ENCODE measurements at regions not wholly inside any gene's neighbourhood (a gene's known extent, or its start where the extent isn't known, plus 50 kb on each side); places are given as distances from the start of the nearest gene placed in this dataset.
A peak's percentile ranks its signal among the peaks of the same experiment; 100 is the strongest.

GRCh38 chr6:111985202-111985731 lies 68.6 kb upstream of the CCN6 start:
- peak; percentile 78 for DNase-seq (ENCODE audit: low read depth, low spot score)
- no peaks in the 10 kb centered on the region for H3K27me3 ChIP-seq (ENCODE audit: control insufficient read depth, insufficient read depth, low read length)
- no peaks in the 10 kb centered on the region for H3K36me3 ChIP-seq (ENCODE audit: control insufficient read depth, insufficient read depth, low read length)
- WGBS (ENCODE audit: insufficient coverage, insufficient read length): no CpG with 5 or more reads among the region's 4 CpGs
- H3K9me3 ChIP-seq (ENCODE audit: control insufficient read depth, insufficient read depth, low read length): no peaks in the 10 kb centered on the region
- H3K27ac ChIP-seq (ENCODE audit: low read length): no peak overlapping the region
- peaks cover 2% of the 10 kb centered on the region; the same call in 1 of the 2 replicates for H3K4me1 ChIP-seq (ENCODE audit: control insufficient read depth, insufficient read depth, low read length)
- H3K4me3 ChIP-seq (ENCODE audit: low read length): no peak overlapping the region

- Histone ChIP-seq H3K27me3 (ENCODE audit: control insufficient read depth, insufficient read depth, low read length) (no peaks in the 10 kb centered on the region), H3K4me1 (ENCODE audit: control insufficient read depth, insufficient read depth, low read length) (peaks cover 2% of the 10 kb centered on the region; the same call in 1 of the 2 replicates), H3K27ac (ENCODE audit: low read length) (no peak overlapping the region), H3K9me3 (ENCODE audit: control insufficient read depth, insufficient read depth, low read length) (no peaks in the 10 kb centered on the region), H3K36me3 (ENCODE audit: control insufficient read depth, insufficient read depth, low read length) (no peaks in the 10 kb centered on the region), H3K4me3 (ENCODE audit: low read length) (no peak overlapping the region)
- 100% methylated on average over 1 of the region's 3 CpGs for WGBS (ENCODE audit: insufficient coverage, insufficient read length)
- DNase-seq (ENCODE audit: low read depth, low spot score): no peak
These were observed 67.3 kb upstream of the CCN6 start for GRCh38 chr6:111986651-111987050.

- Histone ChIP-seq H3K27me3 (ENCODE audit: control insufficient read depth, insufficient read depth, low read length) (no peaks in the 10 kb centered on the region), H3K4me3 (ENCODE audit: low read length) (no peak overlapping the region), H3K36me3 (ENCODE audit: control insufficient read depth, insufficient read depth, low read length) (no peaks in the 10 kb centered on the region), H3K27ac (ENCODE audit: low read length) (no peak overlapping the region), H3K4me1 (ENCODE audit: control insufficient read depth, insufficient read depth, low read length) (peaks cover 2% of the 10 kb centered on the region; the same call in 1 of the 2 replicates), H3K9me3 (ENCODE audit: control insufficient read depth, insufficient read depth, low read length) (no peaks in the 10 kb centered on the region)
- WGBS (ENCODE audit: insufficient coverage, insufficient read length): no CpG with 5 or more reads among the region's 1 CpG
- DNase-seq (ENCODE audit: low read depth, low spot score): no peak
These were observed 66.6 kb upstream of the CCN6 start for GRCh38 chr6:111987295-111987694.

DNA sequence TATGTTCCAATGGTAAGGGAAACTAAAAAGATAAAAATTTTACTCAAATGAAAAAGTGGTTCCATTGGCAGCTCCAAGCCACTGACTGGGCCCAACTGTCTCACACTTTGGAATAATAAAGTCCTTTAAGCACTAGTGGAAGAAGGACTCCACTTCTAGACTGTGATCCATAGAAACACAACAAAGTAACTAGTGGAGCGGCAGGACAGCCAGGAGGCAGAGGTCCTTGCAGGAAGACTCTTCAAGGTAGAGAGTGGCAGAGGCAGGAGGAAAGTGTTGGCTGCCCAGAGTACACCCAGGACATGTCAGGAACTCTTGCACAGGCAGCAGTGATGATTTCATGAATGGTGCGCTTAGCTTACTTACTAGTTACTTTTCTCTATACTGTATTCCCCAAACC lies 65.0 kb upstream of the CCN6 start:
- no peak for DNase-seq (ENCODE audit: low read depth, low spot score)
- Histone ChIP-seq H3K4me1 (ENCODE audit: control insufficient read depth, insufficient read depth, low read length) (peaks cover 2% of the 10 kb centered on the region; the same call in 1 of the 2 replicates), H3K27me3 (ENCODE audit: control insufficient read depth, insufficient read depth, low read length) (no peaks in the 10 kb centered on the region), H3K9me3 (ENCODE audit: control insufficient read depth, insufficient read depth, low read length) (no peaks in the 10 kb centered on the region), H3K4me3 (ENCODE audit: low read length) (no peak overlapping the region), H3K36me3 (ENCODE audit: control insufficient read depth, insufficient read depth, low read length) (no peaks in the 10 kb centered on the region), H3K27ac (ENCODE audit: low read length) (no peak overlapping the region)
- no CpG with 5 or more reads among the region's 2 CpGs for WGBS (ENCODE audit: insufficient coverage, insufficient read length)

- no peak overlapping the region for H3K4me3 ChIP-seq (ENCODE audit: low read length)
- H3K36me3 ChIP-seq (ENCODE audit: control insufficient read depth, insufficient read depth, low read length): no peaks in the 10 kb centered on the region
- H3K9me3 ChIP-seq (ENCODE audit: control insufficient read depth, insufficient read depth, low read length): no peaks in the 10 kb centered on the region
- no peak for DNase-seq (ENCODE audit: low read depth, low spot score)
- no peaks in the 10 kb centered on the region for H3K27me3 ChIP-seq (ENCODE audit: control insufficient read depth, insufficient read depth, low read length)
- no peak overlapping the region for H3K27ac ChIP-seq (ENCODE audit: low read length)
- H3K4me1 ChIP-seq (ENCODE audit: control insufficient read depth, insufficient read depth, low read length): peaks cover 2% of the 10 kb centered on the region; the same call in 1 of the 2 replicates
- WGBS (ENCODE audit: insufficient coverage, insufficient read length): 100% methylated on average over 1 of the region's 2 CpGs
These were observed 64.2 kb upstream of the CCN6 start for GRCh38 chr6:111989743-111990142.

- Histone ChIP-seq H3K27ac (ENCODE audit: low read length) (no peak overlapping the region), H3K9me3 (ENCODE audit: control insufficient read depth, insufficient read depth, low read length) (no peaks in the 10 kb centered on the region), H3K4me3 (ENCODE audit: low read length) (no peak overlapping the region), H3K36me3 (ENCODE audit: control insufficient read depth, insufficient read depth, low read length) (no peaks in the 10 kb centered on the region), H3K4me1 (ENCODE audit: control insufficient read depth, insufficient read depth, low read length) (peaks cover 2% of the 10 kb centered on the region; the same call in 1 of the 2 replicates), H3K27me3 (ENCODE audit: control insufficient read depth, insufficient read depth, low read length) (no peaks in the 10 kb centered on the region)
- no peak for DNase-seq (ENCODE audit: low read depth, low spot score)
- no CpG with 5 or more reads among the region's 2 CpGs for WGBS (ENCODE audit: insufficient coverage, insufficient read length)
These were observed 63.7 kb upstream of the CCN6 start for GRCh38 chr6:111990214-111990613.

DNA sequence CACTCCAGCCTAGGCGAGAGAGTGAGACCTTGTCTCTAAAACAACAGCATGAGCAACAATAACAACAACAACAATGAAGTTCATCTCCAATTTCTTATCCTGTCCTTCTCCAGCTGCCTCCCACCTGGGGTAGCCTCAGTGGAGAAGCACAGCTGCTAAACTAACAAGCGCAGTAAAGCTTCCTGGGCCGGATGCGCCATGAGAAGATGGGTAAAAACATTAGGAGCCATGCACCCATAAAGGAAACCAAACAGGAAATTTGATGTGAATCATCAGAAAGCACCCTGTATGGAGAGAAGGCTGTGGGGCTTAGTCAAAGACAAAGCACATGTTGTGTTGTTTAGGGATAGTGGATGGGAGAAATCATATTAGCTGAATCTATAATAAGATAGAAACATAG lies 61.1 kb upstream of the CCN6 start:
- Histone ChIP-seq H3K27ac (ENCODE audit: low read length) (no peak overlapping the region), H3K4me3 (ENCODE audit: low read length) (no peak overlapping the region), H3K27me3 (ENCODE audit: control insufficient read depth, insufficient read depth, low read length) (no peaks in the 10 kb centered on the region), H3K4me1 (ENCODE audit: control insufficient read depth, insufficient read depth, low read length) (no peaks in the 10 kb centered on the region), H3K36me3 (ENCODE audit: control insufficient read depth, insufficient read depth, low read length) (no peaks in the 10 kb centered on the region), H3K9me3 (ENCODE audit: control insufficient read depth, insufficient read depth, low read length) (no peaks in the 10 kb centered on the region)
- DNase-seq (ENCODE audit: low read depth, low spot score): no peak
- no CpG with 5 or more reads among the region's 4 CpGs for WGBS (ENCODE audit: insufficient coverage, insufficient read length)

DNA sequence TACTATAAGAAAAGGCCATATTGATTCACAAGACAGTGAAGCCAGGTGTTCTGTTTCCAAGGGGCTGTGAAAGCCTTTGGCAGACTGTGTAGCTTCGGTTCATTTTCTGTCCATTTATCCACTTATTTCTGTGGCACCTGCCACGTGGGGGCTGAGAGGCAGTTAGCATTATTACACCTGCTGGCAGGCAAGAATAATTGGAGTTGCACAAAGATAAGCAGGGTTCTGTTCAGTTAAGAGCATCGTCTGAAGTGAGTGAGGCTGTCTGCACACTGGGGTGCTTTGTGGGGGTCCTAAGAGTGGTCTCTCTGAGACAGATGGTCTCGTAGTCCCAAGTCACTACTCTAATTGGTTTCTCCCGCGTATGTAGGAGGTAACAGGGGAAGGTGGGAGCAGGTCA lies 60.6 kb upstream of the CCN6 start:
- H3K27me3 ChIP-seq (ENCODE audit: control insufficient read depth, insufficient read depth, low read length): no peaks in the 10 kb centered on the region
- H3K4me3 ChIP-seq (ENCODE audit: low read length): no peak overlapping the region
- no peak overlapping the region for H3K27ac ChIP-seq (ENCODE audit: low read length)
- no CpG with 5 or more reads among the region's 6 CpGs for WGBS (ENCODE audit: insufficient coverage, insufficient read length)
- H3K4me1 ChIP-seq (ENCODE audit: control insufficient read depth, insufficient read depth, low read length): no peaks in the 10 kb centered on the region
- H3K36me3 ChIP-seq (ENCODE audit: control insufficient read depth, insufficient read depth, low read length): no peaks in the 10 kb centered on the region
- no peak for DNase-seq (ENCODE audit: low read depth, low spot score)
- H3K9me3 ChIP-seq (ENCODE audit: control insufficient read depth, insufficient read depth, low read length): no peaks in the 10 kb centered on the region

DNA sequence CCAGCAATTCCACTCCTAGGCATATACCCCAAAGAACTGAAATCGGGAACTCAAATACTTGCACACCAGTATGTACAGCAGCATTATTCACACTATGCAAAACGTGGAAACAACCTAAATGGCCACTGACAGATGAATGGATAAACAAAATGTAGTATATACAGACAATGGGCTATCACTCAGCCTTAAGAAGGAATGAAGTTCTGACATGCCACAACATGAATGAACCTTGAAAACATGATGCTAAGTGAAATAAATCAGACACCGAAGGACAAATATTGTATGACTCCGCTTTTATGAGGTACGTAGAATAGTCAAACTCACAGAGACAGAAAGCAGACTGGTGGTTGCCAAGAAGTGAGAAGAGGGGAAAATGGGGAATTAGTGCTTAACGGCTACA lies 59.1 kb upstream of the CCN6 start:
- no peaks in the 10 kb centered on the region for H3K36me3 ChIP-seq (ENCODE audit: control insufficient read depth, insufficient read depth, low read length)
- DNase-seq (ENCODE audit: low read depth, low spot score): no peak
- WGBS (ENCODE audit: insufficient coverage, insufficient read length): no CpG with 5 or more reads among the region's 6 CpGs

DNA sequence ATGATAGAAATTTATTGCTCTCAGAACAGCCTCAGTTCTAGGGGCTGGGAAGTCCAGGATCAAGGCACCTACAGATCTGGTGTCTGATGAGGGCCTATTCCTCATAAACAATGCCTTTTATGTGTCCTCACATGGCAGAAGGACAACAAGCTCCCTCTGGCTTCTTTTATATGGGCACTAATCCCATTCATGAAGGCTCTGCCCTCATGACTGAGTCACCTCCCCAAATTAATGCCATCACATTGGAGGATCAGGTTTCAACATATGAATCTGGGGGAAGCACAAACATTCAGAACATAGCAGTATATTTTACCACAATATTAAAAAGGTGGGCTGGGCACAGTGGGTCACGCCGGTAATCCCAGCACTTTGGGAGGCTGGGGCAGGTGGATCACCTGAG lies 58.5 kb upstream of the CCN6 start:
- no peaks in the 10 kb centered on the region for H3K4me1 ChIP-seq (ENCODE audit: control insufficient read depth, insufficient read depth, low read length)
- H3K27me3 ChIP-seq (ENCODE audit: control insufficient read depth, insufficient read depth, low read length): no peaks in the 10 kb centered on the region
- no peak for DNase-seq (ENCODE audit: low read depth, low spot score)
- H3K27ac ChIP-seq (ENCODE audit: low read length): no peak overlapping the region
- no peaks in the 10 kb centered on the region for H3K9me3 ChIP-seq (ENCODE audit: control insufficient read depth, insufficient read depth, low read length)
- no peaks in the 10 kb centered on the region for H3K36me3 ChIP-seq (ENCODE audit: control insufficient read depth, insufficient read depth, low read length)
- no peak overlapping the region for H3K4me3 ChIP-seq (ENCODE audit: low read length)
- WGBS (ENCODE audit: insufficient coverage, insufficient read length): no CpG with 5 or more reads among the region's 2 CpGs

More for the DNA sequence above, 59.1 kb upstream of the CCN6 start:
- Histone ChIP-seq H3K4me3 (ENCODE audit: low read length) (no peak overlapping the region), H3K4me1 (ENCODE audit: control insufficient read depth, insufficient read depth, low read length) (no peaks in the 10 kb centered on the region), H3K27me3 (ENCODE audit: control insufficient read depth, insufficient read depth, low read length) (no peaks in the 10 kb centered on the region), H3K27ac (ENCODE audit: low read length) (no peak overlapping the region), H3K9me3 (ENCODE audit: control insufficient read depth, insufficient read depth, low read length) (no peaks in the 10 kb centered on the region)

- Histone ChIP-seq H3K4me1 (ENCODE audit: control insufficient read depth, insufficient read depth, low read length) (no peaks in the 10 kb centered on the region), H3K4me3 (ENCODE audit: low read length) (no peak overlapping the region)
- no peak for DNase-seq (ENCODE audit: low read depth, low spot score)
These were observed 57.6 kb upstream of the CCN6 start for GRCh38 chr6:111996144-111996865.

More at GRCh38 chr6:111996144-111996865, 57.6 kb upstream of the CCN6 start:
- Histone ChIP-seq H3K27ac (ENCODE audit: low read length) (no peak overlapping the region), H3K27me3 (ENCODE audit: control insufficient read depth, insufficient read depth, low read length) (no peaks in the 10 kb centered on the region), H3K36me3 (ENCODE audit: control insufficient read depth, insufficient read depth, low read length) (no peaks in the 10 kb centered on the region), H3K9me3 (ENCODE audit: control insufficient read depth, insufficient read depth, low read length) (no peaks in the 10 kb centered on the region)
- no CpG with 5 or more reads among the region's 17 CpGs for WGBS (ENCODE audit: insufficient coverage, insufficient read length)
